ENCODE measurements at regions not wholly inside any gene's neighbourhood (a gene's known extent, or its start where the extent isn't known, plus 50 kb on each side); places are given as distances from the start of the nearest gene placed in this dataset.

GRCh38 chr2:208545403-208546042, 138.9 kb downstream of the PTH2R start:
- no peak for FAIRE-seq

DNA sequence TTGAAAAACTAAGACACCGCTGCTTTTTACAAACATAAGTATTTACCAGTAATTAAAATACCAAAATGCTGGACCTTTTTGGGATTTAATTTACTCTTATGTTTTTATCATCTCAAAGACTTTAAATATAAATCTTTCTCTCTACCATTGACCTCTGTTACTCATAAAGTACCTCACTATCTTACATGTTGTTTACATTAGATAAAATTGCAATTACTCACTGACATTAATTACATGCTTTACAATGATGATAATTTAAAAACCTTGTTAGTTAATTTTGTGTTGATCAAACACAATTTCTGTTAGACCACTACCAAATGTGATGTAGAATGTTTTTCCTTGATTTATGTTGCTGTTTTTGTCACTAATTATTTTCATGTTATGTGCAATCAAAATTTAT, 139.5 kb downstream of the PTH2R start:
- peak; percentile 57 for FAIRE-seq

GRCh38 chr2:208546860-208547650, 140.5 kb downstream of the PTH2R start:
- no peak for FAIRE-seq

DNA sequence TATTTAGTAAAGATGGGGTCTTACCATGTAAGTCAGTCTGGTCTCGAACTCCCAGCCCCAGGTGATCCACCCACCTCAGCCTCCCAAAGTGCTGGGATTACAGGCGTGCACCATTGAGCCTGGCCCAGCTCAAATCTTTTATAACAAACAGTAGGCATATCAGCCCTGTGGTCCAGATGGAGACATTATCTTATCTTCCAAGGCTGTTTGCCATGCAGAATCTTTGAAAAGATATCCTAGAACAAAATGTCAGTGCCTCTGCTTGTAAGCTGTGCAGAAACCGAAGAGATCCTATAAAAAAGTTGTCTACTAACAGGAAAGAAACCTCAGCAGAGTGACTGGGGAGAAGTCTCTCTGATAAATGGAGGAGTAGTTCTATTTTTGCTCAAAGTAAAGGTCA, 142.1 kb downstream of the PTH2R start:
- FAIRE-seq = no peak

- no peak for FAIRE-seq
Measured at GRCh38 chr2:208549546-208550158, 143.1 kb downstream of the PTH2R start.

DNA sequence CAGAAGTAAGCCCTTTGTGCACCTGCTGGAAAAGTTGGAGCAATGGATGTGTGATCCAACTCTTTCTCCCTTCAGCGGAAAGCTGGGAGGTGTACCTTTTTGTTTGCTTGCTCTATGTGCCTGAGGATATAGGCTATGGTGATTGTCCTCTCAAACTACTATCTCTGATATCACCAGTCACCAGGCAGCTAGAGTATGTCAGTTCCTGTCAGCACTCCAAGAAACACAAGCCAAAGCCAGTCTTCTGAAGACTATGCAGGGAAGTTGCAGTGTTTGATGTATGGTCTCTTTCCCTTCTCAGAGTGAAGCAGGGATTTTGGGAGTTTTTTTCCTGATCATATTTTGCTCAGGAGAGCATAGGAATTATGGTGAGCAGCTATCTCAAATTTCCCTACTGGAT, 146.4 kb downstream of the PTH2R start:
- no peak for FAIRE-seq

GRCh38 chr2:208556983-208557484, 150.4 kb downstream of the PTH2R start:
- no peak for FAIRE-seq

DNA sequence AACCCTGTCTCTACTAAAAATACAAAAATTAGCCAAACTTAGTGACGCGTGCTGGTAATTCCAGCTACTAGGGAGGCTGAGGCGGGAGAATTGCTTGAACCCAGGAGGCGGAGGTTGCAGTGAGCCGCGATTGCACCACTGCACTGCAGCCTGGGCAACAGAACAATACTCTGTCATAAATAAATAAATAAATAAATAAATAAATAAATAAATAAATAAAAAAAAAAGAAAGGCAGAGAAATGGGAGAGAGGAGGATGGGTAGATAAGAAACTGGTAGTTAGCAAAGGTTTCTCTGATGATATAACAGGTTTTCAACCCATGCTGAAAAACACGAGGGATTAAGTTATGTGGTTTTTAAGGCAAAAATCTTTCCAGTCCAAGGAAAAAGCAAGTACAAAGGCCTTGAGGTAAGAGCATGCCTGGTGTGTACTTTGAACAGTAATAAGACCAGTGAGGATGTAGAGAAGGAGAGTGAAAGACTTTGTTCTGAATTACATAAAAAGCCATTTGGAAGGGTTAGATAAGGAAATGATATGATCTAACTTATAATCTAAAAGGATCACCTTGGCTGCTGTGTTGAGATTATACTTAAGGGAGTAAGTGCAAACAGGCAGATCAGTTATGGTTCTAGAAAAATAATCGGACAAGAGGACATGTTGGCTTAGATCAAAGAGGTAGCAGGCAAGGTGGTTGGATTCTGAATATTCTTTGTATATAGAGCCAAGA, 159.3 kb downstream of the PTH2R start:
- FAIRE-seq = no peak

- no peak for FAIRE-seq
Measured at GRCh38 chr2:208568203-208568602, 161.6 kb downstream of the PTH2R start.

DNA sequence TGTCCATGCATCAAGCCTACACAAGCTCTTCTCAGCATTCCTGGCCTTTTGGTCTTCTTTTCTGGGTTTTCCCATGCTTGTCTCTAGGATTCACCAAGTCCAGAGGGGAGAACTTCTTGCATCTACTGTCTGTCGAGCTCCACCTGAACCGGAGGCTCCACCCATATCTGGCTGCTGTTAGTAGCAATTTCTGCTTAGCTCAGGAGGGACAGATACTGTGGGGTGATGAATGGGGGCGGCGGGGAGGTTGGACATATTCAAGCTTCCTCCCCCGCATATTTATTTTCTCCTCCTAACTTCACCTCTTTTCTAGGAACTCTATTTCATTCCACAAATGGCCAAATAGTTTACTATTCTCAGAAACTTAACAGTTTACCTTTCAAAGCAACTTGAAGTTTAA, 163.5 kb downstream of the PTH2R start:
- no peak for FAIRE-seq

DNA sequence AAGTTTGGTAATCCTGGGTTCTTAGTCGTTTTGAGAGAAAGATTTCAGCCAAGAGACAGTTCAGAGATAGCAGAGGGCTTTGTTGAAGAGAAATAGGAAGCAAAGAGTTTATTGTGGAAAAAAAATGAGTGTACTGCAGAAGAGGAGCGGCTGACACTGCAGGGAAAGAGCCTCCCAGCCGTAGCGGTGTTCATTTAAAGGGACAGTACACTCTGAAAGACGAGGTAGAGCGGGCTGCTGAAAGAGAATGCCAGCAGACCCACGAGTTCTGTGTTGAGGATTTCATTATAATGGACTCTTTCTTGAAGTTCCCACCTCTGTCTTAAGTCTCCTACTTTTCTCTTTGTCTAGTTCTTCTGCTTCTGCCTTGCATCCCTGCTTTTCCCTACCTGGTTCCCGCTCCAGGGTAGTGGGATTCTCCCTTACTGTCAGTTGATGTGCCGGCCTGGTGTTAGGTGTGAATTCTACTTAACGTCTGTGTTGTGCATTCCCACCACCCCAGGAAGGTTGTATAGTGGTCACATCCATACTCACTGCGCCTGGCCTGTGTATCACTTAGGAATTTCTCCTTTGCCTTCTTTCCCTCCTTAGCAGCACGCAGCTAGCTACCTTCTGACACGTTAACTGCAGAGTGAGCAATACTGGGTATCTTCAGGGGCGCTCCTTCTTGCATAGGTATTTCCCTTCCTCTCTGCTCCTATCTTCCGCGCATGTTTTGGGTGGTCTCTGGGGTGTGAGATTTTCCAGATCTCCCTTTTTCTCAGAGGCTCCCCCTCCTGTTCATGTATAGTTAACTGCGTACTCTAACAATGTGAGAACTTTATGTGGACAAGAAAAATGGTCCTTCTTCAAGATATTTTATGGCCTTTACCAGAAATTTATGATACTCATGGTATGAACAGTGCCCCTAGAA, 164.5 kb downstream of the PTH2R start:
- no peak for FAIRE-seq

DNA sequence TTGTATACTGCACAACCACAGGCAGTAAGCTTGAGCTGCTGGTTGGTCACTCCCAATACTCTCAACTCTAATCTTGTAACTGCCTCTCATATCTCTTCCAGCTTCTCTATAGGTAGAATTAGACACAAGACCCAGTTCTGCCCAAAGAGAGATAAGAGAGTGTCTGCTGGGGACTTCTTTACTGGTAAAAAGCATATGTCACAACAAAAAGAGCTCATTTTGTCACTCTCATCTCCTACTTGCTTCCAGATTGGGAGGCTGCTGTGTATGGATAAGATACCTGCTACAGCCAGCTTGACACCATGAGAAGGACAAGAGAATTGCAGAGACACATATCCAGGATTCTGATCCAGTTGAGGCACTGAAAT, 165.2 kb downstream of the PTH2R start:
- FAIRE-seq = no peak

GRCh38 chr2:208573569-208573968, 167.0 kb downstream of the PTH2R start:
- no peak for FAIRE-seq

GRCh38 chr2:208579678-208580077, 173.1 kb downstream of the PTH2R start:
- no peak for FAIRE-seq

GRCh38 chr2:208584378-208584985, 177.9 kb downstream of the PTH2R start:
- no peak for FAIRE-seq

DNA sequence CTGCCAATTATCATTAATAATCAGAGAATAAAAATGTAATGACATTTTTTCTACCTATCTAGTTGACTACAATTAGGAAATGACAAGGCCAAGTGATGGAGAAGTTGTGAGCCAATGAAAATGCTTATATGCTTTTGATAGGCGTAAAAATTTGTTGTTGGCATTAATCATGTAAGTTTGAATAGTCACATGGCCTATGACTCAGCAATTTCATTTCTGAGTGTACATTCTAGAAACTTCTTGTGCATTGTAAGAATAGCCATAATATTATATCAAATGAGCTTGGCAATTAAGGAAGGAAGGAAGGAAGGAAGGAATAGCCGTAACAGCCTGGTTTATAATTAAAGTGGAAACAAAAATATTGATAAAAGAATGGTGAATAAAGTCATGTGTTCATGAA, 179.9 kb downstream of the PTH2R start:
- FAIRE-seq = no peak

DNA sequence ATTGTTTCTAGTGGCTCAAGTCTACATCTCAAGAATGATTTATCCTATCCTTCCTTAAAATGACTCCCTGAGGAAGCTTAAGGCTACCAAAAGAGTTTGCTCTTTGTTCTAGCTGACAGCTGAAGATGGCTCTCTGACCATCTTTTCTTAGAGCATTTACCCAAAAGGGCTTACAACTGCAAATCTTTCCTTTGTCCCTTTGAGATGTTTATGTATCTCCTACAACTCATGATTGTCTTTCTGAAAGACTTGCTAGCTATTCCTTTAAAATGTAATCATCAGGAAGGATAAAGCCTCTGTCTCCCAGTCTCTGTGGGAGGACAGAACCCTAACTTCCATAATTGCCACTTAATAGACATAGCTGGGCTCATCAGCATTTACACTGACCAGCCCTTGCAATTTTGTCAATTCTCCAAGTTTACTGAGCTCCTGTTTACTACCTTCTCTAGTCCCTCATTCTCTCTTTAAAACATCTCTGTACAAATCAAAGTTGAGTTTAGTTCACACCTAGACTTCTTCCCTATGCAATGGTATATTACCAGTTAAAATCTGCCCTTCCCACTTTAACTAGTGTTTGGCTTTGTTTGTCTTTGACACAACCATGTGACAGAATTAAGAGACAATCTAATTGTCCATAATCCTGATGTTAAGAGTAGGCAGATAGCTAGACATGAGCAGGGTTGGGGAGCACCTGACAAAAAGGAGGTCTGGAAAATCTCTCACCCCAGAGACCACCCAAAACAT, 188.2 kb downstream of the PTH2R start:
- FAIRE-seq = no peak

DNA sequence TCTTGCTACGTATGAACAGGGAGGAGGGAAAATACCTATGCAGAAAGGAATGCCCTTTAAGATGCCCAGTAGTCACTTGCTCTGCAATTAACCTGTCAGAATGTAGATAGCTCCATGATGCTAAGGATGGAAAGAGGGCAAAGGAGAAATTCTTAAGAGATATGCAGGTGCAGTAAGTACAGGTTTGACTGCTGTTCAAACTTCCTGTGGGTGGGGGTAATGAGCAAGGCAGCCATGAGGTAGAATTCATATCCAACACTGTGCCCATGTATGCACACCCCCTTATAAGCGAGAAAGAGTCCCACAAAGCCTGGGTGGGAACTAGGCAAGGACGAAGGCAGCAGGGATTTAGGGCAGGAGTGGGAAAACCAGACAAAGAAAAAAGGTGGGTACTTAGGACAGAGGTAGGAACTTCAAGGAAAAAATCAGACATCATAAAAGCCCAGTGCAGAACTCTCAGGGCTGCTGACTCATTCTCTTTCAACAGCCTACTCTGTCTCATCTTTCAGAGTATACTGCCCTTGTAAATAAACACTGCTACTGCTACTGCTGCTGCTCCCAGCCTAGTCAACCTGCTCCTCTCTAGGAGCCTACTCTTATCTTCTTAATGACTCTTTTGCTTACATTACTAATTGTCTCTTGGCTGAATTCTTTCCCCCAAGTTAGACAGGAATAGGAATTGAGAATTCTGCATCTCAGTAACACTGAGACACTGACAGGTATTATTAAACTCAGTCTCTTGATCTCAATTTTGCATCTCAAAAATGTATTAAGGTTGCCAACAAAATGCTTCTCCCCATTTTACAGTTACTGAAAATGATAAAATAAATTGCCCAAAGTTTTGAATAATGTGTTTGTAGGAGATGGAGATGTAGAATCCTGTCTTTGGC, 189.0 kb downstream of the PTH2R start:
- FAIRE-seq = no peak

DNA sequence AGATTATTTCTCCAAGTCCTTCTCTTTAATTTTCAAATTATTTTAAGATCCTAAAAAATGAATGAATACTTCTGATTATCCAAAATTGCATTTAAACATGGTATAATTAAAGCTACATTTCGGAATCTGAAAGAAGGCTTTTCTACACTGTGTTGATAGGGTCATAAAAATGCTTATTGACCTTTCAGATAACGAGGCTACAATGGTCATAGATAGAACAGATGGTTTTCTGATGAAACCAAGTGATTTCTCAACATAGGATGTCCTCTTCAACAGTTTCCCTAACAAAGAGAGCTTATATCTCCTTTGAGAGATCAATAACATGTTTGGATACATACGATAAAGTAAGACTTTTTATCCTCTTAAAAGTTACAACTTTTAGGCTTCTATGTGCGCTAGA, 201.1 kb downstream of the PTH2R start:
- no peak for FAIRE-seq

Data from colon (tissue), 2 donors.